Erythroblast (primary cell): ENCODE measurements at regions not wholly inside any gene's neighbourhood (a gene's known extent, or its start where the extent isn't known, plus 50 kb on each side); places are given as distances from the start of the nearest gene placed in this dataset.
"Not testable (repeated sequence)": the region's sequence is repeated elsewhere in the genome, so short reads cannot be mapped to it uniquely, and the experiment has no call there.

ENCODE experiments used
- GATA1 ChIP-seq: IDR thresholded peaks from 2 replicates; pipeline ENCODE4 v1.6.1; 2011; ENCODE audit warnings: low read depth, mild to moderate bottlenecking, control low read depth, low read length, moderate library complexity
- POLR2A ChIP-seq: IDR thresholded peaks from 2 replicates; pipeline ENCODE4 v1.6.1; 2011; ENCODE audit warnings: mild to moderate bottlenecking, low read length

GRCh38 chr20:5386846-5387245 is 70.1 kb upstream of the PROKR2 start:
- TF ChIP-seq POLR2A, GATA1: not testable (repeated sequence)
